C4-2B (cell line): ENCODE measurements at regions not wholly inside any gene's neighbourhood (a gene's known extent, or its start where the extent isn't known, plus 50 kb on each side); places are given as distances from the start of the nearest gene placed in this dataset.

Experiments
- H3K27ac ChIP-seq: fragments of 450-650 bp; 2 replicates; pipeline ENCODE4 v1.5.1; 2017
- ZFX ChIP-seq: fragments of 450-650 bp; IDR thresholded peaks from 2 replicates; pipeline ENCODE4 v1.6.1; 2017
- TF ChIP-seq, protein P1 (sequence below): fragments of 450-650 bp; conservative IDR thresholded peaks from 2 replicates; pipeline ENCODE4 v1.5.1; 2017; ENCODE audit warnings: mild to moderate bottlenecking

DNA sequence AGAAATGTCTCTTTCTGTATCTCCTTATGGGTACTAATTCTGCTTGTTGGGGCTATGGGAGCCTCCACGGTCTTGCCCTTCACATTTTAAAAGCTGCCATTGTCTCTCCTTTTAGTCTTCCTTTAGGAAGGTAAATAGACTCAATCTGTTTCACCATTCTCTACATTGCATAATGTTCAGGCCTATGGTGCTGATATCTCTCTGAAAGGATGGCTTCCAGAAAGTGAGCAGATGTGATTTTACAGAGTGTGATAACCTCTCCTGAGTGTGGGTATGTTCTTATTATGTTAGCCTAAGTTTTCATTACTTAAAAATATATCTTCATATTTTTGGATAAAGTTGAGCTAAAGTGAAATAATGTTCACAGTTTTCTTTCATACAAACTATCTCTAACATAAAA, 254.0 kb upstream of the PITX2 start:
- H3K27ac ChIP-seq = no peak overlapping the region
- TF ChIP-seq, protein P1, sequence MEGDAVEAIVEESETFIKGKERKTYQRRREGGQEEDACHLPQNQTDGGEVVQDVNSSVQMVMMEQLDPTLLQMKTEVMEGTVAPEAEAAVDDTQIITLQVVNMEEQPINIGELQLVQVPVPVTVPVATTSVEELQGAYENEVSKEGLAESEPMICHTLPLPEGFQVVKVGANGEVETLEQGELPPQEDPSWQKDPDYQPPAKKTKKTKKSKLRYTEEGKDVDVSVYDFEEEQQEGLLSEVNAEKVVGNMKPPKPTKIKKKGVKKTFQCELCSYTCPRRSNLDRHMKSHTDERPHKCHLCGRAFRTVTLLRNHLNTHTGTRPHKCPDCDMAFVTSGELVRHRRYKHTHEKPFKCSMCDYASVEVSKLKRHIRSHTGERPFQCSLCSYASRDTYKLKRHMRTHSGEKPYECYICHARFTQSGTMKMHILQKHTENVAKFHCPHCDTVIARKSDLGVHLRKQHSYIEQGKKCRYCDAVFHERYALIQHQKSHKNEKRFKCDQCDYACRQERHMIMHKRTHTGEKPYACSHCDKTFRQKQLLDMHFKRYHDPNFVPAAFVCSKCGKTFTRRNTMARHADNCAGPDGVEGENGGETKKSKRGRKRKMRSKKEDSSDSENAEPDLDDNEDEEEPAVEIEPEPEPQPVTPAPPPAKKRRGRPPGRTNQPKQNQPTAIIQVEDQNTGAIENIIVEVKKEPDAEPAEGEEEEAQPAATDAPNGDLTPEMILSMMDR = no peak
- no peak for TF ChIP-seq ZFX

DNA sequence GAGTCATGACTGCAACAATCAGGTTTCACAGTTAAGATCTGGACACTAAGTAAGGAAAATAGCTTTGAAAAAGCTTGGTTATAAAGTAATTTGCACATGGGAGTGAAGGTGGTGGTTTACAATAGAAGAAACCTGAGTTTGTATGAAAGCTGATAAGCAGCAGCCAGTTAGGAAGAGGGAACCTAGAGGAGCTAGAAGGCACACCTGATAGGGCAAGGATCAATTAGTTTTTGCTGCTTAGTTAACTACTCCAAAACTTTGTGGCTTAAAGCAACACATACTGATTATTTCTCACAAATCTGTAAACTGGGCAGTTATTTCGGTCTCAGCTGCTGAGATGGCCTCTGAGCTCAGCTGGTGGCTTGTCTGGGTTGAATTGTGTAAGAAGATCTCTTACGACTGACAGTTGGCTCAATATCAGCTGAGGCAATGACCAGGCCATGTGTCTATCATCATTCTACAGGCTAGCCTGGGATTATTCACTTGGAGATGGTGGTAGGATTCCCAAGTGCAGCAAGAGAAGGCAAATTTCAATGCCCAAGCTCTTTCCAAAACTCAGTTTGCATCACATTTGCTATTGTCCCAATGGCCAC, 255.0 kb upstream of the PITX2 start:
- TF ChIP-seq, protein P1 = no peak
- no peak for TF ChIP-seq ZFX
- H3K27ac ChIP-seq = no peak overlapping the region

DNA sequence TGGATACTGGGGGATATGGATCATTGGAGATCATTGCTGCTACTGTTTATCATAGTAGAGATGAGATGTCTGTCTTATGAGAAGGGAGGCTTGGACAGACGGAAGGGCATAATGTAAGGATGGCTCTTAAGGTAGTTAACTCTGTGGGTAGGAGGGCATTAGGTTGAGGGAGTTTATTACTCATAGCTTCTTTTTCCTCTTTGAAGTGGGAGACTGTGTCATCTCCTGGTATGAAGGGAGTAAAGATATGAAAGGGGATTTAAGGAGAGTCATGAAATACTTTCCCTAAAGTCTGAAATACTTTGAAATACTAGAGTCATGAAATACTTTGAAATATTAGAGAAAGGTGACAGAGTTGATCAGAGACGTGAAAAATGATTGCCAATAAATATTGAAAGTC, 255.5 kb upstream of the PITX2 start:
- no peak overlapping the region for H3K27ac ChIP-seq
- TF ChIP-seq, protein P1 = no peak
- no peak for TF ChIP-seq ZFX

DNA sequence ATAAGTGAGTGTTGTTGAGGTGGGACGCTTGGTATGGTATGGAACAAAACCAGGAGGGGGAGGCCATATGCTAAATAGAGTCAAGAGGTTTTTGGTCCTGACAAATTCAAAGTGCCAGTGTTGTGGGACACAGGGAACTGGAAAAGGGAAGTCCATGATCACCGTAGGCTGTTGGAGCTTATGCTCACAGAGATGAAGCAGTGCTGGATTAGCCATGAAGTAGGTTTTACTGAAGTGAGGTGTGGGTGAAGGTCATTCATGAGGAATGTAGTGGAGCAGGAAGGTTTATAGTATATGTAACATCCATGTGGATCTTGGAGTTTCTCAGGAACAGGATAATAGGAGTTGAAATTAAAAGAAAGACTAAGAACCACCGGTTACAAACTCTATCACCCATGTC, 256.1 kb upstream of the PITX2 start:
- no peak overlapping the region for H3K27ac ChIP-seq
- TF ChIP-seq, protein P1 = no peak
- TF ChIP-seq ZFX = no peak

DNA sequence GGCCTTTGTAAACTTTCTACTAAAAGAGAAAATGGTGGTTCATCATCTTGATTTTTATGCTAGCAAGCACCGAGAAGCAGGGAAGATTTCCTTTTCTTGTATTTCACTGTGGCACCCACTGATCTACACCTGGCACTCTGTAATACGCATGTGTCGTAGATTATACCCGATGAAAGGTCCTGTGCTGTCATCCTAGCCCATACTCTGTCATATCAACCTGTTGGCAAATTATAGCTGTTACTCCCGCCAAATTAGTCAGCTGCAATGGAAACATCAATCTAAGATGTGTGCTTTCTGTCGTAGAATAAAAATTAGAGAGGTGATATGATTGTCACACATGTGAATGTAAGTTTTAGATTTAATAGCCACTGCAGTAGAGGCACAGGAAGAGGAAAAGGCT, 263.4 kb upstream of the PITX2 start:
- no peak overlapping the region for H3K27ac ChIP-seq
- TF ChIP-seq, protein P1 = no peak
- TF ChIP-seq ZFX = no peak

DNA sequence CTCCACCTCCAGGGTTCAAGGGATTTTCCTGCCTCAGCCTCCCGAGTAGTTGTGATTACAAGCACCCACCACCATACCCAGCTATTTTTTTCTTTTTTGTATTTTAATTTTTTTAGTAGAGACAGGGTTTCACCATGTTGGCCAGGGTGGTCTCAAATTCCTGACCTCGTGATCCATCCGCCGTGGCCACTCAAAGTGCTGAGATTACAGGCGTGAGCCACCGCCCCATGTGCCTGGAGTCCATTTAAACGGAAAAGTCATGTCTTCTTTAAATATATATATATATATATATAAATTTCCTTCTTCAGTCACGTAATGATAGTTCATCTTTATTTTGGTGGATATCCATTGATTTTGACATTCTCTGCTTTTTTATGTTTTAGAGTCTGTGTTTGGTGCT, 264.0 kb upstream of the PITX2 start:
- H3K27ac ChIP-seq = no peak overlapping the region
- no peak for TF ChIP-seq ZFX
- TF ChIP-seq, protein P1 = no peak

DNA sequence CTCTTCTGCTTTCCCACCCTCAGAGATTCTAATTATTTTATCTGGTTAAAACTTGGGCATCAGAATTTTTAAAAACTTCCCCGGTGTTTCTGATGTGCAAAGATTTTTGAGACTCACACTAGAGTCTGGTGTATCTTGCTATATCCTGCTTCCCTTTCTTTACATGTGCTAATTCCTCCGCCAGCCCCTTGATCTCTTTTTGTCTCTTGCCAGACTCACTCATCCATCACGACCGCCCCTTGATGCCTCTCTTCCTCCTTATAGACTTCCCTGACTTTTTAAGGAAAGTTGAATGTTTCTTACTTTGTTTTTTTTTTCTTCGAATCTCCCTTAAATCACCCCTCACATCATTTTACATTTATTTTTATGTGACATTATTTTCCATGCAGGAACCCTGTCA, 274.9 kb upstream of the PITX2 start:
- H3K27ac ChIP-seq = no peak overlapping the region
- TF ChIP-seq, protein P1 = no peak
- no peak for TF ChIP-seq ZFX
